NT2/D1 (cell line): ENCODE measurements at regions not wholly inside any gene's neighbourhood (a gene's known extent, or its start where the extent isn't known, plus 50 kb on each side); places are given as distances from the start of the nearest gene placed in this dataset.

Experiments used
- YY1 ChIP-seq: IDR thresholded peaks from 2 replicates; pipeline ENCODE4 v1.6.1; 2011; ENCODE audit not compliant: insufficient read length, insufficient read depth
- ZNF274 ChIP-seq: IDR thresholded peaks from 2 replicates; pipeline ENCODE4 v1.6.1; 2011; ENCODE audit warnings: mild to moderate bottlenecking, low read depth, low read length

DNA sequence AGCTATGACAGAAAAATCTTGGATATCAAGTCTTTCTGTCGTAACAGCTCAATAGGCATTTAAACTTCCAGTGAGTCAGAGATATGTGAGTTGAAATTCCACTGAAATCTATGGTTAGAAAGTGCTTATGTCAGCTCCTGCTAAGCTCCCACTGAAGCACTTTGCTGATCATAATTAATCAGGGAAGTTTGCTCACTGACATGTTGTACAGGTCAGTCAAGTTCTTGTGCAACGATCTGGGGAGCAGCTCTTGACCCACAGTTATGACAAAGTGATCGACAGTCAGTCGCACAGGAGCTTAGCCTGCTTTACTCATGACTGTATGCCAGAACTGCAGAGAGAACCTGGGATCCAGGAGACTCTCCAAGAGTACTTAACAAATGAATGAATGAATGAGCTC lies 453.5 kb downstream of the SOX2 start:
- TF ChIP-seq YY1 (no peak), ZNF274 (no peak)
